HG02798 (cell line): ENCODE measurements at regions not wholly inside any gene's neighbourhood (a gene's known extent, or its start where the extent isn't known, plus 50 kb on each side); places are given as distances from the start of the nearest gene placed in this dataset.

Experiments
- ATAC-seq: cut with Tn5 transposase; IDR thresholded peaks from one replicate; pipeline ENCODE4 v1.9.1; 2021; ENCODE audit warnings: mild to moderate bottlenecking; ENCODE audit not compliant: unreplicated experiment, poor library complexity

DNA sequence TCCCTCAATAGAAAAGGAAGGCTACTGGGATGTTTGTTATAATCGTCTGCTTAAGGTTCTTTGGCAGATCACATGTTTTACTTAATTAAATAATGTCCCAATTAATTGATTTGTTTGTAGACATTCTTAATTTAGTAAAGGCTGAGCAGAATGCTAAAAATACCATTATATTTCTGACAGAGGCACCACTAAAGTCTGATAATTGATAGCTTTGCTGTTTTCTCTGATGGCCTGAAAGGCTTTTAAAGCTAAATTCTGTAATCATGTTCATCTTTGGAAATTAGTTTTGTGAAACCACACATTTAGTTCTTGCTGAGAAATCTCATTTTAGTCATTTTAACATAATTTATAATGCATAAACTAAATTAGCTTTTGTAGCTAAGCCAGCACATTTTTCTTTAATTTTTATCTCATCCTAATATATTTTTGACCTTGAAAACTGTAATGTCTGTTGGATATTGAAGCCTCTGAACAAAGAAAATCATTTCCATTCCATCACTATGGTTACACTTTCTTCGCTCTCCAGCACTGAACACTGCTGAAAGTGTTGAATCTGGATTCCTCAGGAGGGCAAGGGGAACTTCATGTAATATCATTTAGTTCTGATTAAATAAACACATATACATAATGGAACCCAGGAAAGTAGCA, 329.4 kb downstream of the ELAVL2 start:
- no peak for ATAC-seq

- no peak for ATAC-seq
Observed at GRCh38 chr9:23497137-23497504, 328.9 kb downstream of the ELAVL2 start.

DNA sequence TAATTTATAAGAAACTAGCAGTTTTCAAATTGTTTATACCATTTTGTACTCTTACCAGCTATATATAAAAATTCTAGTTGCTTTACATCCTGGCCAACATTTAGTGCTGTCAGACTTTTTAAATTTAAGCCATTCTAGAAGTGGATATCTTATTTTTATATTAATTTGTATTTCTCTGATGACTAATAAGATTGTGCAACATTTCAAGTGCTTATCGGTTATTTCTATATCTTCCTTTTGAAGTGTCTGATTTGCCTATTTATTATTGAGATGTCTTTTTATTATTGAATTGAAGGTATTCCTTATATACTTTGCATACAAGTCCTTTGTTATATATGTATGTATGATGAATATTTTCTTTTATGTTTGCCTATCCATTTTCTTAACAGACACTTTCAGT, 324.0 kb downstream of the ELAVL2 start:
- no peak for ATAC-seq

GRCh38 chr9:23522952-23523351, 303.1 kb downstream of the ELAVL2 start:
- ATAC-seq: no peak

GRCh38 chr9:23524607-23525155, 301.4 kb downstream of the ELAVL2 start:
- ATAC-seq: no peak

DNA sequence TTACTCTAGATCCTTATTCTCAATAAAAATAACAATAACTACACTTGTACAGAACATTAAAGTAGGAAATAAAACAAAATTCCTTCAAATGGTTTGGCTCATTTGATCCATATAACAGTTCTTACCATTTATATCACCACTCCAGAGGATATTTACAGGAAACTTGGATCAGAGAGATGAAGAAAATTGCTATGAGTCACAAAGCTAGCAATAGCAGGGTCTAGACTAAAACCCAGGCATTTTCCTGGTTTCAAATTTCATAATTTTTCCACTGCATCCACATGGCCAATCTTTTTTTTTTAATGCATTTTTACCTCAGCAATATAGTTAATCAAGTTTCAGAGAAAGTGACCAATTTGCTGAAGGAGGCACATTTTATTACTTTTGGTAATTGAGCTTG, 299.2 kb downstream of the ELAVL2 start:
- no peak for ATAC-seq

- ATAC-seq: no peak
Observed at GRCh38 chr9:23532282-23532681, 293.8 kb downstream of the ELAVL2 start.

DNA sequence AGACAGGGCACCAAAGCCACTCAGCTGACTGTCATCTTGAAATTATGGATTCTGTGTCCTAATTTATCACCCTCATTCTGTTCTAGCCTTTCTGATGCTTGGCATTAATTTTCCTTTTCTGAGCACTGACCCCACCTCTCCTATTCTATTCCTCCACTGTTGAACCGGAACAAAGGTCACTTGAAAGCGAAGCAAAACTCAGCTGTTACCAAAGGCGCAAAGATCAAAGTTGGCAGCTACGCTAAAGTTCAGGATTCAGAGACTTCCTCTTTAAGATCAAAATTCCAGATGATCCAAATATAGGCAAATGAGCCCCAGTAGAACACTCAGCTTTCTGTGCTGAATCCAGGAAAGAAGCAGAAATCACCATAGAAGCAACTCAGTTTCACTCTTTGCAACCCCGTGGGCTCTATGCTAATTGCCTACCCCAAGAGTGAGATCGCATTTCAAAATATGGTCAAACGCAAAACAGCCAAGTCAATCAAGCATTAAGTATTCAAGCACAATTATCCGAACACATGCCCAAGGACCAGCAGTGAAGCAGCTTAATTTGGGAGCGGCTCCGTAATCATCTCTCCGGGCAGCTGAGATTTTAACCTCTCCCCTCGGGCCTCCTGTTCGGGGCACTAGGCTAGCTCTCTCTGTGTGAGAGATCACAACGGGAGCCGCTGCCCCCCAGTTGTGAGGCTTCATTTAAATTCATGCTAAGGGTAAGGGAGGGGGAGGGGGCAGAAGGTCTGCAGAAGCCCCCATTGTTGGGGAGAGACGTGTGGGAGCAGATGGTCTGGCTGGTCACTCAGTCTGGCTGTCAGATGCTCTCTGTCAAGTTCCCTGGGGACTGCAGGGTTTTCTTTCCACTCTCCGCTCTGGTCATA, 288.6 kb downstream of the ELAVL2 start:
- no peak for ATAC-seq

GRCh38 chr9:23538067-23538402, 288.0 kb downstream of the ELAVL2 start:
- ATAC-seq: no peak

- ATAC-seq: no peak
Observed at GRCh38 chr9:23538461-23539003, 287.5 kb downstream of the ELAVL2 start.

DNA sequence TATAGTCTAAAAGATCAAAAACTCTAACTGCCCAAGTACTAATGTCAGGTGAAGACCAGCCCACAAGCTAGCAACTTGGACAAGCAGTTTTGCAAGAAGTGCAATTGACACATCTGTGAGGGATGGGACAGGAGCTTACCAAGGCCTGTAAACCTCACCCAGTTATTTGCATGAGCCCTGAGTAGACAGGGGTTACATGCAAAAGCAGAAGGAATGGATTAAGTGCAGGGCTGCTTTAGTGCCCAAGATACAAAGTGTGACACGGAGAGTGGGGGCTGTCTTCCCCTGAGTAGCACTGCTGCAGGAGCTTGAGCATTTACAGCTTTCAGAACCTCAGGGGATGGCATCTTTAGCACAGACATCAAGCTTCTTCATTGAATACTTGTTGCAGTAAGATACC, 286.7 kb downstream of the ELAVL2 start:
- ATAC-seq: no peak

GRCh38 chr9:23541976-23542375, 284.1 kb downstream of the ELAVL2 start:
- no peak for ATAC-seq

DNA sequence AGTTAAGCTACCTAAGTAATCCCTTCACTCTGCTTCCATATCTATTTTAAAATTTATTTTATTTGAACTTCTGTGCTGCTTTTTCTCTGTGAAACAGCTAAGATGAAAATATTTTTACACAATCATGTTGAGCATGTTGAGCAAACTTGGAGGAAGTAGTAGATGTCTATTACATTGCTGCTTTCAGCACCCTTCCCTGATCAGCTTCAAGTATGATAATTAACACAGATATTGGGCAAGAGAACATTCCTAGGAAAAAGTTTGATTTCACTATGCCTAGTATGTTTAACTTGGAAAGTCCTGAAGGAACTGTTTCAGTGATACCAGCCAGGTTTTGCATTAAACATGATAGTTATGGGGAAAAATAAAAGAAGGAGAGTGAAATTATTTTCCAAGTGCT, 283.6 kb downstream of the ELAVL2 start:
- no peak for ATAC-seq

GRCh38 chr9:23542927-23543326, 283.1 kb downstream of the ELAVL2 start:
- ATAC-seq: no peak

GRCh38 chr9:23543419-23543818, 282.6 kb downstream of the ELAVL2 start:
- ATAC-seq: no peak

DNA sequence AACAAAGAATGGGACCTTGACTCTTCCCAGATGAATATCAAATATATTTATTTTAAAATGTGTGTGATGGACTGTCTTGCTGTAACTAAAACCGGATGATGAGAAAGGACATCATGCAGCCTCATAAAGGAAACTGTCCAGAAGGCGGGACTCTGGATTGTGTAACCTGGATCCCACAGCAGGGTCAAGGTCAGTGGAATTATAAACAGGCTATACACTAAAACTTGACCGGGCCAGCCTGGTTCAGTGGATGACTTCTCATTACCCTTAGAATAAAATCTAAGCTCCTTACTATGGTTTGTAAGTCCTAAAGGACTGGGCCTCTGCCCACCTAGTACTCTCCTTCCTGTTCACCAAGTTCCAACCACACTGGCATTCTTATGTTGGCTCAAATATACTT, 280.3 kb downstream of the ELAVL2 start:
- ATAC-seq: no peak

DNA sequence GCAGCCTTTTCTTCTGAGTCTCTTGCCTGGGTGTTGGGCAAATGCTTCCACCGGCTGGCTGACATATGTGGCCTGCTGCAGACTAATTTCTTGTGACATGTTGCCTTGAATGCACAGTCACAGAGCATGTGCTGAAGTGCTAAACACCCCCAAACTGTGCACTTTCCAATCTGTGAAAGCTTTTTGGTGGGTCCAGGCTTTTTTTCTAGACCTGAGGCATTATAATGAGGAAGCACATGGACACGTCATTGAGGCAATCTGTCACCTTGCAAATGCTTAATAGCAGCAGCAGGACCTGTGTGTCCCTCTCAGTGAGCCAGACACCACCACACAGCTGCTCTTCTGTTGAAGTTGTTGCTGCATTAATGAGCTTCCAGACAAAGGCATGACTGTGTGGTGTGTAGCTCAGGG, 274.7 kb downstream of the ELAVL2 start:
- ATAC-seq: no peak

GRCh38 chr9:23551929-23552707, 273.9 kb downstream of the ELAVL2 start:
- no peak for ATAC-seq

- ATAC-seq: no peak
Observed at GRCh38 chr9:23552876-23553601, 273.0 kb downstream of the ELAVL2 start.

GRCh38 chr9:23554686-23555085, 271.4 kb downstream of the ELAVL2 start:
- ATAC-seq: no peak
